ENCODE measurements at regions not wholly inside any gene's neighbourhood (a gene's known extent, or its start where the extent isn't known, plus 50 kb on each side); places are given as distances from the start of the nearest gene placed in this dataset.

DNA sequence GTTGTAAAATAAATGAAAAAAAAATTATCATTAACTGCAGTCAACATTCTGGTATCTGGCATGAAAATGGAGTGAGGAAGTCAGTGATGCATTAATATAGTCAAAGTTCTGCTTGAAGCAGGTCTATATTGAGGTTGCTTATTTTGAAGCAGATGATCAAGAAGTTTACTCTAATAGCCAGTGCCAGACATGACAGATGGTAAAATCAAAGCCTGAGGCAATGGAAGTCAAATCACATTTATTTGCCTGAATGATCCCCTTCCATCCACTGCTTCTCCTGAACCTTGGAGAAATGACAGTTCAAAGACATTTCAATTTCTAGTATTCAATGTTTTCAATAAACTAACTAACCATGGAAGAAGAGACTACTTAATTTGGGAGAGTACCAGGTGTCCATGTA, 430.0 kb downstream of the FAM181B start:
- no peak for TF ChIP-seq ZBTB33 (IDR thresholded peaks at IDR 0.05)
- TF ChIP-seq NR2F2 (IDR thresholded peaks at IDR 0.05): no peak
- TF ChIP-seq, protein P1, sequence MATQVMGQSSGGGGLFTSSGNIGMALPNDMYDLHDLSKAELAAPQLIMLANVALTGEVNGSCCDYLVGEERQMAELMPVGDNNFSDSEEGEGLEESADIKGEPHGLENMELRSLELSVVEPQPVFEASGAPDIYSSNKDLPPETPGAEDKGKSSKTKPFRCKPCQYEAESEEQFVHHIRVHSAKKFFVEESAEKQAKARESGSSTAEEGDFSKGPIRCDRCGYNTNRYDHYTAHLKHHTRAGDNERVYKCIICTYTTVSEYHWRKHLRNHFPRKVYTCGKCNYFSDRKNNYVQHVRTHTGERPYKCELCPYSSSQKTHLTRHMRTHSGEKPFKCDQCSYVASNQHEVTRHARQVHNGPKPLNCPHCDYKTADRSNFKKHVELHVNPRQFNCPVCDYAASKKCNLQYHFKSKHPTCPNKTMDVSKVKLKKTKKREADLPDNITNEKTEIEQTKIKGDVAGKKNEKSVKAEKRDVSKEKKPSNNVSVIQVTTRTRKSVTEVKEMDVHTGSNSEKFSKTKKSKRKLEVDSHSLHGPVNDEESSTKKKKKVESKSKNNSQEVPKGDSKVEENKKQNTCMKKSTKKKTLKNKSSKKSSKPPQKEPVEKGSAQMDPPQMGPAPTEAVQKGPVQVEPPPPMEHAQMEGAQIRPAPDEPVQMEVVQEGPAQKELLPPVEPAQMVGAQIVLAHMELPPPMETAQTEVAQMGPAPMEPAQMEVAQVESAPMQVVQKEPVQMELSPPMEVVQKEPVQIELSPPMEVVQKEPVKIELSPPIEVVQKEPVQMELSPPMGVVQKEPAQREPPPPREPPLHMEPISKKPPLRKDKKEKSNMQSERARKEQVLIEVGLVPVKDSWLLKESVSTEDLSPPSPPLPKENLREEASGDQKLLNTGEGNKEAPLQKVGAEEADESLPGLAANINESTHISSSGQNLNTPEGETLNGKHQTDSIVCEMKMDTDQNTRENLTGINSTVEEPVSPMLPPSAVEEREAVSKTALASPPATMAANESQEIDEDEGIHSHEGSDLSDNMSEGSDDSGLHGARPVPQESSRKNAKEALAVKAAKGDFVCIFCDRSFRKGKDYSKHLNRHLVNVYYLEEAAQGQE (IDR thresholded peaks at IDR 0.05): no peak
- TF ChIP-seq GABPA (IDR thresholded peaks at IDR 0.05 in 1 of 2, conservative IDR thresholded peaks at IDR 0.05 in 1 of 2): no peak
- TF ChIP-seq FOXA2 (IDR thresholded peaks at IDR 0.05): no peak
- TF ChIP-seq, protein P2, sequence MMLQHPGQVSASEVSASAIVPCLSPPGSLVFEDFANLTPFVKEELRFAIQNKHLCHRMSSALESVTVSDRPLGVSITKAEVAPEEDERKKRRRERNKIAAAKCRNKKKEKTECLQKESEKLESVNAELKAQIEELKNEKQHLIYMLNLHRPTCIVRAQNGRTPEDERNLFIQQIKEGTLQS (IDR thresholded peaks at IDR 0.05): no peak
- no peak for TF ChIP-seq JUND (IDR thresholded peaks at IDR 0.05)
- TF ChIP-seq SP1 (IDR thresholded peaks at IDR 0.05): no peak
- TF ChIP-seq RAD21 (IDR thresholded peaks at IDR 0.05): no peak
- TF ChIP-seq RXRA (IDR thresholded peaks at IDR 0.05): no peak
- no peak for TF ChIP-seq MAX (IDR thresholded peaks at IDR 0.05)
- Histone ChIP-seq H3K4me1 (ENCODE audit: control insufficient read depth in 4 of 4, insufficient read depth in 4 of 4, low read length in 3 of 4) (no peaks in the 10 kb centered on the region), H3K9me3 (ENCODE audit: control insufficient read depth in 4 of 4, low read length in 3 of 4) (no peaks in the 10 kb centered on the region), H3K27me3 (ENCODE audit: control insufficient read depth in 4 of 4, insufficient read depth in 4 of 4, low read length in 3 of 4) (no peaks in the 10 kb centered on the region), H3K27ac (ENCODE audit: low read depth in 1 of 2, low read length in 2 of 2) (no peak overlapping the region), H3K4me3 (ENCODE audit: low read depth in 1 of 3, low read length in 3 of 3) (no peak overlapping the region), H3K36me3 (ENCODE audit: control insufficient read depth in 4 of 4, insufficient read depth in 3 of 4, low read depth in 1 of 4, low read length in 3 of 4) (no peaks in the 10 kb centered on the region), H3K9ac (ENCODE audit: low read depth in 1 of 2, low read length in 2 of 2) (no peak overlapping the region)
- DNase-seq (ENCODE audit: low spot score): no peak

GRCh38 chr11:82288471-82288870, 445.2 kb downstream of the FAM181B start:
- Histone ChIP-seq H3K9me3 (ENCODE audit: control insufficient read depth in 4 of 4, low read length in 3 of 4) (no peaks in the 10 kb centered on the region), H3K27me3 (ENCODE audit: control insufficient read depth in 4 of 4, insufficient read depth in 4 of 4, low read length in 3 of 4) (no peaks in the 10 kb centered on the region), H3K4me1 (ENCODE audit: control insufficient read depth in 4 of 4, insufficient read depth in 4 of 4, low read length in 3 of 4) (no peaks in the 10 kb centered on the region), H3K4me3 (ENCODE audit: low read depth in 1 of 3, low read length in 3 of 3) (no peak overlapping the region), H3K27ac (ENCODE audit: low read depth in 1 of 2, low read length in 2 of 2) (no peak overlapping the region), H3K9ac (ENCODE audit: low read depth in 1 of 2, low read length in 2 of 2) (no peak overlapping the region), H3K36me3 (ENCODE audit: control insufficient read depth in 4 of 4, insufficient read depth in 3 of 4, low read depth in 1 of 4, low read length in 3 of 4) (no peaks in the 10 kb centered on the region)
- 40% methylated on average over 2 of the region's 2 CpGs for WGBS
- no peak for DNase-seq (ENCODE audit: low spot score)
- TF ChIP-seq YY1 (IDR thresholded peaks at IDR 0.05) (no peak), NR2F2 (IDR thresholded peaks at IDR 0.05) (no peak), FOXA1 (IDR thresholded peaks at IDR 0.05) (no peak), HNF4G (IDR thresholded peaks at IDR 0.05) (no peak), TAF1 (conservative IDR thresholded peaks at IDR 0.05) (no peak), MAX (IDR thresholded peaks at IDR 0.05) (no peak), FOXA2 (IDR thresholded peaks at IDR 0.05) (no peak), EGR1 (IDR thresholded peaks at IDR 0.05; ENCODE audit: low read depth in 2 of 2) (no peak), JUND (IDR thresholded peaks at IDR 0.05) (no peak), GABPA (IDR thresholded peaks at IDR 0.05 in 1 of 2, conservative IDR thresholded peaks at IDR 0.05 in 1 of 2) (no peak), ZBTB33 (IDR thresholded peaks at IDR 0.05) (no peak), CTCF (IDR thresholded peaks at IDR 0.05; ENCODE audit: low read depth, low read length, missing input control) (no peak), HNF4A (conservative IDR thresholded peaks at IDR 0.05) (no peak), SP1 (IDR thresholded peaks at IDR 0.05) (no peak), RXRA (IDR thresholded peaks at IDR 0.05) (no peak)
- TF ChIP-seq, protein P1 (IDR thresholded peaks at IDR 0.05): no peak
- TF ChIP-seq, protein P2 (IDR thresholded peaks at IDR 0.05): no peak

Measured in liver (tissue), 8 donors.